Stimulated activated CD8-positive, alpha-beta memory T cell treated with anti-CD3 and anti-CD28 coated beads, Interleukin-4, amount 100 ng/mL, for 48 hours (primary cell): ENCODE measurements at regions not wholly inside any gene's neighbourhood (a gene's known extent, or its start where the extent isn't known, plus 50 kb on each side); places are given as distances from the start of the nearest gene placed in this dataset.

Experiments
- DNase-seq: peaks from one replicate; pipeline ENCODE4 v3.0.0-alpha.2; 2020

DNA sequence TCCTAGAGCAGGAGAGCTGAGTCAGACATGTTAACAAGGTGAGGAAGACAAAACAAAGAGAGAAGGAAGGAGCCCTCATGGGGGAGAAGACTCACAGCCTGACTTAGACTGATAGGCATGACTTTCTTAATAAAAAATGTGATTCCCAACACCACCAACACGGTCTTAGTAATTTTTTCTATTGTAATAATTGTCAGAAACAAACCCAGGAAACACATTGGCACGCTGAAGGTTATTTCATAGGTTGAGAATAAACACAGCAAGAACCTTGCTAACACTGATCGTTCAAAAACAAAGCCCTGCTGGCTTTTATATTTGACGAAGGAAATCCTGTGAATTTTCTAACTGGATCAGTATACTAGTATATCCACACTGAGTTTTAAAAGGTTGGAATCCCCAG lies 286.8 kb downstream of the HACE1 start:
- no peak for DNase-seq

- DNase-seq, result no peak
Observed at GRCh38 chr6:104566411-104566810, 293.3 kb downstream of the HACE1 start.

- no peak for DNase-seq
Observed at GRCh38 chr6:104563306-104563705, 296.4 kb downstream of the HACE1 start.

DNA sequence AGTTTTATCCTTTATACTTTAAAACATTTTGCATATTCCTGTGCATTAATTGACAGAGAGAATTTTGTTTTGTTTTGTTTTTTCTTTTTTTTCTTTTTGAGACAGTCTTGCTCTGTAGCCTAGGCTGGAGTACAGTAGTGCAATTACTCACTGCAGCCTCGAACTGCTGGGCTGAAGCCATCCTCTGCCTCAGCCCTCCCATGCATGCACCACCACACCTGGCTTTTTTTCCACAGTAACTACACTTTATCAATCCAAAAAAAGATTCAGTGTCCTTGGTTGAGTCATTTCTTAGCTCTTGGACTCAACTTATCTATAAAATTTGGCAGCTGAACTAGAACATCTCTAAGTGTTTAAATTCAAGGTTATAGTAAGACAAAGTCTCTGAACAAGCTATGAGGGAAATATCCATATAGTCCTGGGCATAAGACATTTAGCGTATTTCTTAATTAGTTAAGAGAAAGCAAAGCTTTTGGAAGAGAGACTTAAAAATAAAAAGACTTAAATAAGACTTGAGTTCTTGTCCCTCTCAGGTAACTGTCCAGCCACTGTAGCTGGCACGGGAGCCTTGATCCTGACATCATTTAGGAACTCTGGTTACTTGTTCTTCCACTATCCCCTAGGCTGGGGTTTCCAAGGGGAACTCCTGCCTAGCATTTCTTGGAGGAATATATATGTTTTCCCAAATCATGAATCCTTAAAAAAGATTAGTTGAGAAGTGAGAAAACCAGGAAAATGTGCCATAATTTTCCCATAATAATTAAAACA lies 300.1 kb downstream of the HACE1 start:
- DNase-seq, result no peak

GRCh38 chr6:104558746-104559145 lies 301.0 kb downstream of the HACE1 start:
- DNase-seq, result no peak

DNA sequence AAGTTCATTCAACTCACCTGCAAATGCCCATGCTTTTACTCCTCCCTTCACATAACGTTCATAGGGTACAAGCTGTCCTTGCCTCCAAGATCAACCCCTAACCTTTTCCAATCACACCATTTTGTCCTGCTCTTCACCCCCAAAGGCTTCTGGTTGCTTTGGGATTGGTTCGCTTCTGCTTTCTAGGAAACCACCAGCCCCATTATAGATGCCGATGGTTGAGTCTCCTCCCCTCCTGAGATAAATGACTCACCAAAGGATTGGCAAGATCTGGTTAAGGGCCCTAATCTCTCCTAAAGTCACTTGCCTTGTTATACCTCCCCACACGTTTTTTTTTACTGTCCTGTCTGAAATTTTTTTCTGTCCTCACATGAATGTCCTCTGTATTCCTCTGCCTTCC lies 311.4 kb downstream of the HACE1 start:
- DNase-seq, result no peak

DNA sequence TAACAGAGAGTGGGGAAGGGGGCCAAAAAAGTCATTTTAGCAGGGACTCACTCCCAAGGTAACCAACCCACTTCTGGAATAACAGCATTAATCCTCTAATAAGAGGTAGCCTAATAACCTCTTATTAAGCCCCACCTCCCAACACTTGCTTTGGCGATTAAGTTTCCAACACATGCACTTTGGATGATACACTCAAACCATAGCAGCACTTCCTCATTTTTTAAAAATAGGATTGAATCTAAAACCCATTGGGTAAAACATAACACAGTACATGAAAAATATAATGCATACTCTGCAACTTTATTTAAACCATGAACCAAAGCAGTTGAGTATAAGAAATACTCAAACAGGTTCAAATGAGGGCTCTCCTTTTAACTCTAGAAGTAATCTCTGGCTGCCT lies 318.3 kb downstream of the HACE1 start:
- DNase-seq, result no peak

- no peak for DNase-seq
Observed at GRCh38 chr6:104540743-104541142, 319.0 kb downstream of the HACE1 start.

- no peak for DNase-seq
Observed at GRCh38 chr6:104539173-104539572, 320.5 kb downstream of the HACE1 start.

- no peak for DNase-seq
Observed at GRCh38 chr6:104537872-104538271, 321.8 kb downstream of the HACE1 start.

- DNase-seq, result no peak
Observed at GRCh38 chr6:104537180-104537579, 322.5 kb downstream of the HACE1 start.

GRCh38 chr6:104532462-104532861 lies 327.3 kb downstream of the HACE1 start:
- no peak for DNase-seq

DNA sequence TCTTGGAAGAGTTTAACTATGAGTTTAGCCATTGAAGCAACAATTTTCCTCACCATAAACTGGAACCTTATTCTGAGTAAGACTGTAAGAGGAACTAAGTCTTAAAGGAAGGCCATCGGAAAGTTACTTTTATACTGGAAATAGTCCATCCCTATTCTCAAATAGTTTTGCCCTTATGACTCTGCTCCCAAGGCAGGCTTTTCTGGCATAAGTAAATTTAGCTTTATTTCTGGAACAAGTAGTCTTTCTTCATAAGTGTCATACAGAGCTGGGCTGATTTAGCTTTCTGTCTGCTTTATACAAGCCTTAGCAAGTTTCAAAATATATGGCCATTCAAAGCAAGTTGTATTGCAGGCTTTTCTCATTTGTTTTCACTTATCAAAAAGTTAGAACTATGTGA lies 328.1 kb downstream of the HACE1 start:
- DNase-seq, result no peak

GRCh38 chr6:104527761-104528415 lies 331.8 kb downstream of the HACE1 start:
- DNase-seq, result no peak

DNA sequence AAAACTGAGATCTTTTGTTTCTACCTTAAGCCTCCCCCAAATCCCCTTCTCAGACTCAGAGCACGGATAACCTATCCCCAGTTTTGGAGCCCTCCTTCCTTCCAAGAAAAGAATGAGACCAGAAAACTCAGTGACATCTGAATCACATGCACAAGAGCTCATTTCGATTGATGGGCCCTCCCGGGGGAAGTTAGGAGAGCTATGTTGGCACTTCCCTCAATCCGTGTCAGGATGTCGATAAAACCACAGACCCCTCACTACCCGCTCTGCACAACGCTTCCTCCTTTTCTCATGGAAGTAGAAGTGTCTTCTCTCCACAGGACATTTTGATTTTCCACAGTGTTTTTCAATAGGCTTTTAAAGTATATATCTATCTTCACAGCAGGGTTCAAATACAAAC lies 332.4 kb downstream of the HACE1 start:
- no peak for DNase-seq

- no peak for DNase-seq
Observed at GRCh38 chr6:104526376-104526775, 333.3 kb downstream of the HACE1 start.

- peak; percentile 74 for DNase-seq
Observed at GRCh38 chr6:104525677-104526322, 333.9 kb downstream of the HACE1 start.

DNA sequence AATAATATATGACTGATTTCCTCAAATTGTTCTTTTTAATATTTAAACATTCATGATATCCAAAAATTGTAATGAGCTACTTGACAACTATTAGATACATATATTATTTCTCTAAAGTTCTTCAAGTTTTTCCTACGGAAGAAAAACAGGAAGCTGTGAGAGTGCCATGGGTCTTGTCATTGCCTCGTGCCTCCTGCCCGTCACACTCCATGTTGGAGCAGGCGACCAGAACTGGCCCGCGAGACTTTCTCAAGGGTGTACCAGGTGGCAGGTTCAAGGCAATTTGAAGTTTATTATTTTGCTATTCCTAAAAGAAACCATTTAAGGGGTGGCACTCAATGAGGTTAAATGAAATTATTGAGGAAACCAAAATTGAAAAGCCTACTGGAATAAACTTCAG lies 337.2 kb downstream of the HACE1 start:
- DNase-seq, result no peak

DNA sequence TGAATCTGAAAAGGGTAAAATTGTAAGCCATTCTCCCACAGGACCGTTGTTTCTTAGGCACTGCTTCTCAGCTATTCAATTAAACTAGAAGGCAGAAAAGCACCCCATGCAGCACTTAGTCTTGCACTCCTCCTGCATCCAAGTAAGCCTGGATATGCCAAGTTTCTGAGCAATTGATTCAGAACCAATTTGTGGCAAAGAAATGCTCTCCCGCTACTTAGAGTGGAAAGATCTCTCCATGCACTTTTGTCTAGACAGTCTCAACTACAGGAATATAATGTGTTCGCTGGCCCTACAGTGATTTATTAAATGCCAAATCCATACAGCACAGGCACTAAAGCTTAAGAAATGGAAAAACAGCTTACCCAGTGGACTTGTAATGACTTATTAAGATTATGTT lies 338.5 kb downstream of the HACE1 start:
- DNase-seq, result no peak

GRCh38 chr6:104519566-104519965 lies 340.2 kb downstream of the HACE1 start:
- DNase-seq, result no peak

DNA sequence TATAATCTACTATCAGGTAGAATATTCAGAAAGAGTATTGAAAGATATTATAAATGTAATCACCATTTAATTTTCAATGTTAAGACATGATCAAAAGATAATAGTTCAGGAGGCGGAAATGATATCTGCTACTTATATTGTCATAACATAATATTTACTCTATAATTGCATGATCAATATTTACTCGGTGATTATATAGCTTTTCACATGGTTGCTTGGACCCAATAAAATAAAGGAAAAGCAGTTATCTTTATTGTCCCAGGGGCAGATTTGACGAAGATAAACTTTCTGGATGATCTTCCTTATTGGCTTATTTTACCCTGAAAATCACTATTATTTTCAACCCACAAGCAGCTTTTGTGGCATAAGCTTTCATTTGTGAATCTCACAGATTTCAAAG lies 350.4 kb downstream of the HACE1 start:
- no peak for DNase-seq

GRCh38 chr6:104506429-104506828 lies 353.3 kb downstream of the HACE1 start:
- DNase-seq, result no peak

- no peak for DNase-seq
Observed at GRCh38 chr6:104505838-104506237, 353.9 kb downstream of the HACE1 start.

- no peak for DNase-seq
Observed at GRCh38 chr6:104500265-104500664, 359.5 kb downstream of the HACE1 start.
